SK-N-SH (cell line): ENCODE measurements at regions not wholly inside any gene's neighbourhood (a gene's known extent, or its start where the extent isn't known, plus 50 kb on each side); places are given as distances from the start of the nearest gene placed in this dataset.

Experiments
- CTCF ChIA-PET: fragments of 300-600, 350-600 bp; formaldehyde crosslinking; extraction: SDS; loops from one replicate; lab custom pipeline; 2021; lab: Yijun Ruan, JAX
- POLR2A ChIA-PET: fragments of 350-600 bp; sonication (Branson Sonifier 250); formaldehyde crosslinking; extraction: SDS; loops from one replicate; lab custom pipeline; 2020; ENCODE audit warnings: antibody characterized with exemption, inconsistent platforms; lab: Yijun Ruan, JAX
- DNase-seq: peaks from one replicate; pipeline ENCODE4 v3.0.0; 2012
- H2AFZ ChIP-seq: fragments of 200-600 bp; sonication (generic); 2 replicates; pipeline ENCODE4 v1.8.1; 2016; ENCODE audit warnings: antibody characterized with exemption, mild to moderate bottlenecking, low read depth
- H3F3A ChIP-seq: fragments of 200-600 bp; sonication (generic); replicated peaks from 2 replicates; pipeline ENCODE3; 2016; ENCODE audit warnings: antibody characterized with exemption, mild to moderate bottlenecking; ENCODE audit not compliant: insufficient read depth
- H3K27ac ChIP-seq, 2 experiments: fragments of 200-500 bp in 1 of 2; fragments of 200-600 bp in 1 of 2; sonication (Bioruptor generic) in 1 of 2; sonication (generic), shearing (Covaris generic) in 1 of 2; 2 replicates each; pipeline versions ENCODE4 v1.5.1 to v1.6.1; 2014 to 2016; ENCODE audit warnings: low read depth in 2 of 2, inconsistent platforms in 1 of 2, low read length in 1 of 2, mild to moderate bottlenecking in 1 of 2, mixed read lengths in 1 of 2
- H3K27me3 ChIP-seq: fragments of 200-600 bp; sonication (generic), shearing (Covaris generic); 2 replicates; pipeline ENCODE4 v1.6.1; 2016; ENCODE audit warnings: mixed run types; ENCODE audit not compliant: insufficient read depth
- H3K36me3 ChIP-seq, 2 experiments: fragments of 200-500 bp in 1 of 2; fragments of 200-600 bp in 1 of 2; sonication (Bioruptor generic) in 1 of 2; sonication (generic) in 1 of 2; replicated peaks in 1 of 2; 2 replicates each; pipeline versions ENCODE3 to v1.5.1; 2014 to 2016; ENCODE audit warnings: low read length in 1 of 2, mild to moderate bottlenecking in 1 of 2; ENCODE audit not compliant: insufficient read depth in 2 of 2, control insufficient read depth in 1 of 2
- H3K4me1 ChIP-seq, 2 experiments: fragments of 200-500 bp in 1 of 2; fragments of 200-600 bp in 1 of 2; sonication (Bioruptor generic) in 1 of 2; sonication (generic), shearing (Covaris generic) in 1 of 2; 2 replicates each; pipeline versions ENCODE4 v1.5.1 to v1.6.1; 2014 to 2016; ENCODE audit warnings: low read depth in 1 of 2, low read length in 1 of 2, mixed run types in 1 of 2; ENCODE audit not compliant: insufficient read depth in 2 of 2, control insufficient read depth in 1 of 2
- H3K4me2 ChIP-seq: fragments of 200-600 bp; sonication (generic), shearing (Covaris generic); 2 replicates; pipeline ENCODE4 v1.6.1; 2017; ENCODE audit warnings: mixed run types
- H3K4me3 ChIP-seq, 2 experiments: fragments of 200-500 bp in 1 of 2; fragments of 200-600 bp in 1 of 2; sonication (Bioruptor generic) in 1 of 2; sonication (generic), shearing (Covaris generic) in 1 of 2; 2 replicates each; pipeline versions ENCODE4 v1.5.1 to v1.8.1; 2014 to 2016; ENCODE audit warnings: low read depth in 2 of 2, inconsistent platforms in 1 of 2, low read length in 1 of 2, mild to moderate bottlenecking in 1 of 2, mixed read lengths in 1 of 2, moderate library complexity in 1 of 2
- H3K79me2 ChIP-seq: fragments of 200-600 bp; sonication (generic); 2 replicates; pipeline ENCODE4 v1.8.1; 2017; ENCODE audit warnings: mild to moderate bottlenecking; ENCODE audit not compliant: insufficient read depth
- H3K9ac ChIP-seq: fragments of 200-600 bp; sonication (generic); 2 replicates; pipeline ENCODE4 v1.6.1; 2017; ENCODE audit warnings: mixed run types
- H3K9me2 ChIP-seq: fragments of 200-600 bp; sonication (generic); 2 replicates; pipeline ENCODE4 v1.6.1; 2017; ENCODE audit warnings: mixed run types
- H3K9me3 ChIP-seq: fragments of 200-600 bp; sonication (generic); 2 replicates; pipeline ENCODE4 v1.6.1; 2017; ENCODE audit warnings: mixed run types, mild to moderate bottlenecking, moderate library complexity
- H4K20me1 ChIP-seq: fragments of 200-600 bp; sonication (generic); 2 replicates; pipeline ENCODE4 v1.6.1; 2017; ENCODE audit warnings: mild to moderate bottlenecking, mixed run types; ENCODE audit not compliant: insufficient read depth
- CTCF ChIP-seq: fragments of 200-600 bp; sonication (generic); IDR thresholded peaks from 2 replicates; pipeline ENCODE4 v1.6.1; 2017; ENCODE audit warnings: antibody characterized with exemption, mild to moderate bottlenecking, moderate library complexity
- FOXM1 ChIP-seq: IDR thresholded peaks from 2 replicates; pipeline ENCODE4 v1.4.0; 2012; ENCODE audit warnings: low read depth, mild to moderate bottlenecking
- NRF1 ChIP-seq: IDR thresholded peaks from 2 replicates; pipeline ENCODE4 v1.6.1; 2012; ENCODE audit warnings: low read depth, mild to moderate bottlenecking, low read length
- POLR2AphosphoS5 ChIP-seq: IDR thresholded peaks from 2 replicates; pipeline ENCODE4 v1.6.1; 2012; ENCODE audit warnings: low read depth, low read length
- RAD21 ChIP-seq: IDR thresholded peaks from 2 replicates; pipeline ENCODE4 v1.6.1; 2012; ENCODE audit warnings: mild to moderate bottlenecking, low read length
- REST ChIP-seq: IDR thresholded peaks from 2 replicates; pipeline ENCODE4 v1.6.1; 2012; ENCODE audit warnings: mild to moderate bottlenecking, low read depth, low read length, moderate library complexity
- SMC3 ChIP-seq: IDR thresholded peaks from 2 replicates; pipeline ENCODE4 v1.6.1; 2012; ENCODE audit warnings: low read depth, low read length, improper control_type of control experiment
- TAF1 ChIP-seq: IDR thresholded peaks from 2 replicates; pipeline ENCODE4 v1.6.1; 2012; ENCODE audit warnings: low read depth, mild to moderate bottlenecking, low read length, moderate library complexity, borderline replicate concordance
- TCF12 ChIP-seq: IDR thresholded peaks from 2 replicates; pipeline ENCODE4 v1.4.0; 2012
- TEAD4 ChIP-seq: IDR thresholded peaks from 2 replicates; pipeline ENCODE4 v1.4.0; 2012; ENCODE audit warnings: mild to moderate bottlenecking, borderline replicate concordance; ENCODE audit not compliant: insufficient read depth
- WGBS: methylation state at CpG from one replicate; pipeline ENCODE4 v1.1.6; 2017; ENCODE audit warnings: low lambda C conversion rate; 5-methylcytosine and 5-hydroxymethylcytosine counted together

GRCh38 chr7:45259966-45260646 lies 102.5 kb downstream of the RAMP3 start:
- ChIA-PET CTCF (interaction anchor here (0.6 to 6.6 kb wide), 70 partner anchors 9 to 604 kb away, joined by 3 to 201 read pairs (median 5); partner anchors contain the start of genes ADCY1 and RAMP3), POLR2A (interaction anchor here (0.6 kb wide), 1 partner anchor 360 kb away, joined by 3 read pairs; no protein-coding TSS in a partner anchor)
- 39% methylated on average over 29 of the region's 30 CpGs for WGBS
- Histone ChIP-seq H2AFZ (no peak overlapping the region), H3K27ac (no peak overlapping the region), H3K9me2 (no peaks in the 10 kb centered on the region), H4K20me1 (no peaks in the 10 kb centered on the region), H3K27me3 (peaks cover 13% of the 10 kb centered on the region; the same call in 1 of the 2 replicates), H3K79me2 (no peaks in the 10 kb centered on the region), H3K9me3 (no peaks in the 10 kb centered on the region), H3K9ac (no peak overlapping the region), H3K4me3 (peak overlapping the region in 1 of 2 experiments; percentile 20; a peak in 1 of 4 replicates), H3K4me1 (peaks cover 0 to 11% of the 10 kb centered on the region in 2 experiments; a peak in 1 of 4 replicates), H3K4me2 (no peak overlapping the region), H3F3A (no peaks in the 10 kb centered on the region), H3K36me3 (no peaks in the 10 kb centered on the region)
- DNase-seq: peak; percentile 86
- TF ChIP-seq FOXM1 (no peak), SMC3 (peak; percentile 91), CTCF (peak; percentile 100), RAD21 (peak; percentile 88)

GRCh38 chr7:45267262-45267661 lies 109.7 kb downstream of the RAMP3 start:
- 49% methylated on average over 9 of the region's 9 CpGs for WGBS
- no peak for DNase-seq
- CTCF ChIA-PET: interaction anchor here (1.0 to 2.9 kb wide), 2 partner anchors 112 to 114 kb away, joined by 3 to 10 read pairs; no protein-coding TSS in a partner anchor

More at GRCh38 chr7:45267262-45267661, 109.7 kb downstream of the RAMP3 start:
- no peaks in the 10 kb centered on the region for H3K36me3 ChIP-seq
- no peak overlapping the region for H3K4me2 ChIP-seq
- H3K9ac ChIP-seq: no peak overlapping the region
- no peaks in the 10 kb centered on the region for H3K9me3 ChIP-seq
- H3K4me3 ChIP-seq: no peak overlapping the region
- TF ChIP-seq TEAD4: no peak
- TF ChIP-seq TAF1: no peak
- peak; percentile 92 for TF ChIP-seq REST
- TF ChIP-seq NRF1: no peak
- no peak for TF ChIP-seq POLR2AphosphoS5
- no peak for TF ChIP-seq FOXM1
- TF ChIP-seq TCF12: no peak
- no peaks in the 10 kb centered on the region for H3K9me2 ChIP-seq
- H3K27me3 ChIP-seq: 0 out of 2 replicates have a peak, but pooled peaks cover 5% of the 10 kb centered on the region
- no peak overlapping the region for H3K27ac ChIP-seq
- H2AFZ ChIP-seq: no peak overlapping the region
- H3K79me2 ChIP-seq: no peaks in the 10 kb centered on the region
- no peaks in the 10 kb centered on the region for H4K20me1 ChIP-seq
- POLR2A ChIA-PET: no interaction called here
- peaks cover 0 to 7% of the 10 kb centered on the region in 2 experiments; a peak in 1 of 4 replicates for H3K4me1 ChIP-seq
- no peaks in the 10 kb centered on the region for H3F3A ChIP-seq
